HUES6 (cell line): ENCODE measurements at regions not wholly inside any gene's neighbourhood (a gene's known extent, or its start where the extent isn't known, plus 50 kb on each side); places are given as distances from the start of the nearest gene placed in this dataset.

Experiments used
- H3K27ac ChIP-seq: 2 replicates; pipeline ENCODE4 v1.7.0; 2013; ENCODE audit warnings: low read depth, mild to moderate bottlenecking, low read length, inconsistent platforms
- H3K27me3 ChIP-seq: 2 replicates; pipeline ENCODE4 v1.6.1; 2013; ENCODE audit warnings: low read length; ENCODE audit not compliant: control insufficient read depth, insufficient read depth
- H3K36me3 ChIP-seq: 2 replicates; pipeline ENCODE4 v1.6.1; 2013; ENCODE audit warnings: low read length; ENCODE audit not compliant: control insufficient read depth, insufficient read depth
- H3K4me1 ChIP-seq: 2 replicates; pipeline ENCODE4 v1.6.1; 2013; ENCODE audit warnings: low read length; ENCODE audit not compliant: control insufficient read depth, insufficient read depth
- H3K4me3 ChIP-seq: 2 replicates; pipeline ENCODE4 v1.5.1; 2013; ENCODE audit warnings: low read depth, low read length
- H3K9ac ChIP-seq: one replicate; pipeline ENCODE4 v1.6.1; 2013; ENCODE audit warnings: mild to moderate bottlenecking, low read length
- H3K9me3 ChIP-seq: 2 replicates; pipeline ENCODE4 v1.6.1; 2013; ENCODE audit warnings: low read depth, low read length; ENCODE audit not compliant: control insufficient read depth, insufficient read depth

- no peaks in the 10 kb centered on the region for H3K9me3 ChIP-seq
- no peak overlapping the region for H3K27ac ChIP-seq
- H3K4me3 ChIP-seq = no peak overlapping the region
- no peak overlapping the region for H3K9ac ChIP-seq
- H3K27me3 ChIP-seq = no peaks in the 10 kb centered on the region
- no peaks in the 10 kb centered on the region for H3K4me1 ChIP-seq
- H3K36me3 ChIP-seq = no peaks in the 10 kb centered on the region
These were observed 59.6 kb upstream of the C1GALT1 start for GRCh38 chr7:7122701-7123281.

- H3K27me3 ChIP-seq = no peaks in the 10 kb centered on the region
These were observed 56.4 kb upstream of the C1GALT1 start for GRCh38 chr7:7125963-7126362.

GRCh38 chr7:7127773-7128172 is 54.6 kb upstream of the C1GALT1 start:
- Histone ChIP-seq H3K27ac (no peak overlapping the region), H3K27me3 (no peaks in the 10 kb centered on the region), H3K4me1 (peaks cover 6% of the 10 kb centered on the region; the same call in 1 of the 2 replicates)

More at GRCh38 chr7:7125963-7126362, 56.4 kb upstream of the C1GALT1 start:
- Histone ChIP-seq H3K27ac (no peak overlapping the region), H3K4me1 (peaks cover under 1% of the 10 kb centered on the region; the same call in 1 of the 2 replicates), H3K9ac (no peak overlapping the region), H3K9me3 (no peaks in the 10 kb centered on the region), H3K36me3 (no peaks in the 10 kb centered on the region), H3K4me3 (no peak overlapping the region)

GRCh38 chr7:7129381-7129780 is 53.0 kb upstream of the C1GALT1 start:
- no peak overlapping the region for H3K27ac ChIP-seq
- no peaks in the 10 kb centered on the region for H3K27me3 ChIP-seq
- peaks cover 6% of the 10 kb centered on the region; the same call in 1 of the 2 replicates for H3K4me1 ChIP-seq
- H3K36me3 ChIP-seq = no peaks in the 10 kb centered on the region
- H3K9ac ChIP-seq = no peak overlapping the region
- no peaks in the 10 kb centered on the region for H3K9me3 ChIP-seq
- no peak overlapping the region for H3K4me3 ChIP-seq

More at GRCh38 chr7:7127773-7128172, 54.6 kb upstream of the C1GALT1 start:
- H3K9me3 ChIP-seq = no peaks in the 10 kb centered on the region
- H3K4me3 ChIP-seq = no peak overlapping the region
- no peaks in the 10 kb centered on the region for H3K36me3 ChIP-seq
- no peak overlapping the region for H3K9ac ChIP-seq

GRCh38 chr7:7131273-7131672 is 51.1 kb upstream of the C1GALT1 start:
- Histone ChIP-seq H3K27ac (no peak overlapping the region), H3K9ac (no peak overlapping the region), H3K4me1 (peaks cover 8% of the 10 kb centered on the region), H3K36me3 (no peaks in the 10 kb centered on the region), H3K27me3 (no peaks in the 10 kb centered on the region), H3K9me3 (peaks cover 5% of the 10 kb centered on the region; the same call in 1 of the 2 replicates), H3K4me3 (no peak overlapping the region)
